DND-41 (cell line): ENCODE measurements at regions not wholly inside any gene's neighbourhood (a gene's known extent, or its start where the extent isn't known, plus 50 kb on each side); places are given as distances from the start of the nearest gene placed in this dataset.

ENCODE experiments used
- CTCF ChIP-seq: IDR thresholded peaks from 2 replicates; pipeline ENCODE4 v1.5.1; 2012; ENCODE audit warnings: borderline replicate concordance, low read length, moderate library complexity, mild to moderate bottlenecking; ENCODE audit not compliant: poor library complexity, severe bottlenecking; ENCODE audit errors: extremely low read depth
- EZH2 ChIP-seq: IDR thresholded peaks from 3 replicates; pipeline ENCODE4 v1.6.1; 2012; ENCODE audit warnings: borderline replicate concordance, low read depth, mild to moderate bottlenecking, moderate library complexity, low read length, inconsistent platforms; ENCODE audit not compliant: severe bottlenecking

- no peak for TF ChIP-seq CTCF
- TF ChIP-seq EZH2 = no peak
Observed at GRCh38 chr7:138350701-138351357, 109.2 kb upstream of the TRIM24 start.
